Immature natural killer cell (primary cell): ENCODE measurements at regions not wholly inside any gene's neighbourhood (a gene's known extent, or its start where the extent isn't known, plus 50 kb on each side); places are given as distances from the start of the nearest gene placed in this dataset.

Experiments
- DNase-seq, 3 donors: peaks; one replicate each; pipeline ENCODE4 v3.0.0; 2022; ENCODE audit warnings: mixed read lengths in 1 of 3
- H3K27ac Mint-ChIP-seq, 6 donors: one replicate each; pipeline ENCODE4 v1.8.0; 2020; ENCODE audit warnings: mixed read lengths in 6 of 6, mild to moderate bottlenecking in 5 of 6, inconsistent platforms in 4 of 6, moderate library complexity in 3 of 6
- H3K27me3 Mint-ChIP-seq, 3 donors: one replicate each; pipeline ENCODE4 v1.8.0; 2020 to 2021; ENCODE audit warnings: low read depth in 3 of 3, mild to moderate bottlenecking in 3 of 3, mixed read lengths in 3 of 3, moderate library complexity in 3 of 3, inconsistent platforms in 1 of 3
- H3K36me3 Mint-ChIP-seq, 3 donors: one replicate each; pipeline ENCODE4 v1.8.0; 2020; ENCODE audit warnings: mixed read lengths in 3 of 3, inconsistent platforms in 2 of 3, mild to moderate bottlenecking in 2 of 3
- H3K4me1 Mint-ChIP-seq, 2 donors: one replicate each; pipeline ENCODE4 v1.8.0; 2020; ENCODE audit warnings: inconsistent platforms in 2 of 2, mild to moderate bottlenecking in 2 of 2, mixed read lengths in 2 of 2, moderate library complexity in 1 of 2
- H3K4me3 Mint-ChIP-seq, 5 donors: one replicate each; pipeline ENCODE4 v1.8.0; 2020; ENCODE audit warnings: mild to moderate bottlenecking in 5 of 5, mixed read lengths in 5 of 5, inconsistent platforms in 3 of 5, moderate library complexity in 3 of 5
- H3K9me3 Mint-ChIP-seq, 6 donors: one replicate each; pipeline ENCODE4 v1.8.0; 2020; ENCODE audit warnings: mild to moderate bottlenecking in 6 of 6, mixed read lengths in 6 of 6, inconsistent platforms in 4 of 6, moderate library complexity in 3 of 6

DNA sequence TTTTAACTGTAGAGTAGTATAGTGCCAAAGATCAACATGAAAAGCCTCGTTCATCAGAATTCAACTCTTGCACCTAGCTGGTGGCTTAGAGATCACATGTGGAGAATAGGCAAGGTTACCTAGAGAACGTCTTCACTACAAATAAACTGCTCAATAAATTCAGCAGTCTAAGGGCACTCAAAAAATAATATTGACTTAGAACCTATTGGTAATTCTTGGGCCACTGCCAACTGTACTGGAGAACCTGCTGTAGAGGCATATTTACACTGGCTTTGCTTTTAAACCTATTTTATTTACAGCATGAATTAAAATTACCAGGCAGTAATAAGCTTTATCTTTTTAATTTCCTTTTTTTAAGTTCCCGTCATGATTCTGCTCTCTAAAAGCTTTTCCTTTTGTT lies 343.7 kb downstream of the PDHA2 start:
- Mint-ChIP-seq H3K36me3 (peaks cover 0 to 1% (median 0%) of the 10 kb centered on the region in 3 donors), H3K9me3 (peaks cover 0 to 21% (median 3%) of the 10 kb centered on the region in 6 donors), H3K27me3 (no peaks in the 10 kb centered on the region), H3K4me3 (no peak overlapping the region), H3K27ac (no peak overlapping the region), H3K4me1 (peaks cover 9 to 30% of the 10 kb centered on the region in 2 donors)
- DNase-seq, result no peak

DNA sequence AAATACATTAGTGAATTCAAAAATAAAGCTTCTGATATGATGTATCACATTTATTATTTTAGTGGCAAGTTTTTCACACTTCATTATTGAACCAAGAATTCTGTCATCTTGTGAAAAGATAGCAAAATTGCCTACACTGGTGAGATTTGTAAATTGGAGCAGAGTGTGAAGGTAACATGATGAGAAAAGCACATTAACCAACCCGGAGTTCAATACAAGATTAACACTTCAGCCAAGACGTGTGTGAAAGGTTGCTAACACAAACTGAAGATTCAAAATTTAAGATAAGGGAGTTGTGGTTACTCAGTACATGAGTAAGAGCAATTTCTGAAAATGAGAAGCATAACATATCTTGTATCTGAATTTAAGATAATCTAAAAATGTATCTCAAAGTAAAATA lies 346.7 kb downstream of the PDHA2 start:
- peak in 2 of 3 donors; percentile 8 to 9 for DNase-seq
- Mint-ChIP-seq H3K27ac (peak overlapping the region in 1 of 6 donors; percentile 18), H3K9me3 (peaks cover 0 to 23% (median 10%) of the 10 kb centered on the region in 6 donors), H3K36me3 (peaks cover 0 to 3% (median 0%) of the 10 kb centered on the region in 3 donors), H3K4me1 (peaks cover 9 to 30% of the 10 kb centered on the region in 2 donors), H3K4me3 (peak overlapping the region in 2 of 5 donors; percentile 16 to 39), H3K27me3 (no peaks in the 10 kb centered on the region)

- peaks cover 0 to 3% (median 0%) of the 10 kb centered on the region in 3 donors for H3K36me3 Mint-ChIP-seq
- H3K27me3 Mint-ChIP-seq, result no peaks in the 10 kb centered on the region
Observed at GRCh38 chr4:96189761-96190160, 349.9 kb downstream of the PDHA2 start.

DNA sequence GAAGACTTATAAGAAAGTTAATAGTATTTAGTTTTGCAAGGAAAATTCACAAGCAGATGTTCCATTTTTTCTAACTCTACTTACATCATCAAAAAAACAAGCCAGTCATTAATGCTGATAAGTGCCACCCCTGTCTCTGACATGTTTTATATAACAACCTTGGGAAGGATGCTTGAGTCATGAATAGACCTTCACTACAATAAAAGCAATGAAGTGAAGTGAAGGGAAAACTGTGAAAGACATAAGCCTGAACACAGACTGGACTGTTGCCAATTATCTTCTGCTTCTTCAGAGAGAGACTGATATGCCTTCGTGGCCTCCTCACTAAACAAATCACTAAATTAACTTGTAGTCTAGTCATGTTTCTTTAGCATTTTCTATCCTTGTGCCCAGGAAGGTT lies 353.2 kb downstream of the PDHA2 start:
- peaks cover 0 to 2% (median 0%) of the 10 kb centered on the region in 3 donors for H3K27me3 Mint-ChIP-seq
- H3K27ac Mint-ChIP-seq, result no peak overlapping the region
- no peaks in the 10 kb centered on the region for H3K4me1 Mint-ChIP-seq
- H3K4me3 Mint-ChIP-seq, result no peak overlapping the region
- no peak for DNase-seq
- H3K36me3 Mint-ChIP-seq, result peaks cover 0 to 3% (median 0%) of the 10 kb centered on the region in 3 donors
- peaks cover 4 to 28% (median 7%) of the 10 kb centered on the region in 6 donors for H3K9me3 Mint-ChIP-seq

More at GRCh38 chr4:96189761-96190160, 349.9 kb downstream of the PDHA2 start:
- H3K4me3 Mint-ChIP-seq, result no peak overlapping the region
- peaks cover 9 to 28% of the 10 kb centered on the region in 2 donors for H3K4me1 Mint-ChIP-seq
- H3K27ac Mint-ChIP-seq, result no peak overlapping the region
- H3K9me3 Mint-ChIP-seq, result peaks cover 2 to 23% (median 6%) of the 10 kb centered on the region in 6 donors
- DNase-seq, result no peak

DNA sequence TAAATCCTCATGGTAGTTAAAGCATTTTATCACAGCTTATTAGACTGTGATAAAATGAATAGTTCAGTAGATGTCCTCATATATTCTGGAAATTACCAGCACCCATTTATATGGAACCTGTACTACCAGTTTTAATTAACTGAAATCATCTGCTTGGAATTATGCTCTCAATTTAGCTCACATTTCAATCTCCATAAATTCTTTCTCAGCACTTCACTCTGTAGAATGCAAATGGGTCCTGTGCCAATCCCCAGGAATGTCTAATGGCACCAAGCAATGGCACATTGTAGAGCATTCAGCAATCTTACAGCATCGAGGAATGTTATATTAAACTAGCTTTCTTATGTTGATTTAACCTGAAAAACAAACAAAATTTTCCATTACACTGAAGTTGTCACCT lies 355.1 kb downstream of the PDHA2 start:
- DNase-seq, result no peak
- peaks cover 2 to 17% (median 7%) of the 10 kb centered on the region in 6 donors for H3K9me3 Mint-ChIP-seq
- H3K27me3 Mint-ChIP-seq, result peaks cover 0 to 2% (median 0%) of the 10 kb centered on the region in 3 donors
- no peak overlapping the region for H3K27ac Mint-ChIP-seq
- no peaks in the 10 kb centered on the region for H3K4me1 Mint-ChIP-seq
- no peaks in the 10 kb centered on the region for H3K36me3 Mint-ChIP-seq
- H3K4me3 Mint-ChIP-seq, result no peak overlapping the region

DNA sequence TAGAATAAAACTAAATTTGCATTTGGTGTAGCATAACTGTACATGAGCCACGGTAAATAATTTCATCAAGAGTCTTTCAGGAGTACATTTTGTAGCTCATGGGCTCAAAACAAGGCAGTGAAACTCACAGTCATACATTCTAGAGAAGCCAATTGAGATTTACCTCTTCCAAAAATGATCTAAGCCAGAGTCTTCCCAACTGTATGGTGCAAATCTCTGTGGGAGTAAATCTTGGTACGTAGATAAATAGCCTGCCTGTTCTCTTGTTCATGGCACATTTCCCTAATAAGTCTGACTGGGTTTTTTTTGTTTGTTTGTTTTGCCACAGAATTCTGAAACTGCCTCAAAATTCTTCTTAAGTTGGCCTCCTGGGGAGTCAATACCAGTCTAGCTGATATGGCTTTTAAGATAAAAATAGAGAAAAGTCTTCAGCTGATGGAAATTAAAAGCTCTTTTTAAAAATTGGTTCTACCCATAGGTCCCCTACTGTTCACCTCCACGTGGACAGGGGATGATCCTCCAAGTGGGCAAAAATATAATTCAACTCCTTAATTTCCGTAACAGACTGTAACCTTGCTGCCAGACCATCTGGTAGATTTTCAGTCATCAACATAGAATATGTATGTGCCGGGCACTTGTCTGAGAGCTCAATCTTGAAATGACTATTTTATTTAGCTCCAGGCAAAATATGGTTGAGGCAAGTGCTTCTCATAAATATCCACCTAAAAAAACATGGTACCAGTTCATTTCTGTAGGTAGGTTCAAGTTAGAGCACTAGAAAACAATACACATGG lies 365.4 kb downstream of the PDHA2 start:
- no peak overlapping the region for H3K4me3 Mint-ChIP-seq
- no peak overlapping the region for H3K27ac Mint-ChIP-seq
- no peaks in the 10 kb centered on the region for H3K36me3 Mint-ChIP-seq
- no peaks in the 10 kb centered on the region for H3K4me1 Mint-ChIP-seq
- no peaks in the 10 kb centered on the region for H3K27me3 Mint-ChIP-seq
- H3K9me3 Mint-ChIP-seq, result peaks cover 0 to 16% (median 6%) of the 10 kb centered on the region in 6 donors
- no peak for DNase-seq

DNA sequence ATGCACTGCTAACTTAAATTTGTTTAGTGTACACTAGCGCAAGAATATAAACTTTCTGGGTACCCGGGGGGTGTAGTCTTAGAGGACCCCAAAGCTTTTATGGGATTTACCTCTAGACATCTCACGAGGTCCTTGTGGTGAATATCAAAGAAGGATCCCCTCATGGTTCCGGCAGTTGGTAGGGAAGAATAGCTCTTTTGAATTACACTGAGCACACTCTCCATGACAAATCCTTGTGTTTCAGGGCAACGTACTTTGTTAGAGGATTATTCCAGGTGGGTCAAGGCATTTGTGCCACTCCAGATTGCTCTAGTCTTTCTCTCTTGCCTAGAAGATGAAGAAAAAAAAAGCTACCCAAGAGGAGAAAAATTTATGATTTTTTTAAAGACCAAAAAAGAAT lies 387.6 kb downstream of the PDHA2 start:
- peaks cover 0 to 4% (median 4%) of the 10 kb centered on the region in 3 donors for H3K36me3 Mint-ChIP-seq
- H3K4me3 Mint-ChIP-seq, result no peak overlapping the region
- H3K4me1 Mint-ChIP-seq, result no peaks in the 10 kb centered on the region
- peaks cover 3 to 39% (median 10%) of the 10 kb centered on the region in 6 donors for H3K9me3 Mint-ChIP-seq
- H3K27ac Mint-ChIP-seq, result no peak overlapping the region
- DNase-seq, result no peak
- no peaks in the 10 kb centered on the region for H3K27me3 Mint-ChIP-seq

DNA sequence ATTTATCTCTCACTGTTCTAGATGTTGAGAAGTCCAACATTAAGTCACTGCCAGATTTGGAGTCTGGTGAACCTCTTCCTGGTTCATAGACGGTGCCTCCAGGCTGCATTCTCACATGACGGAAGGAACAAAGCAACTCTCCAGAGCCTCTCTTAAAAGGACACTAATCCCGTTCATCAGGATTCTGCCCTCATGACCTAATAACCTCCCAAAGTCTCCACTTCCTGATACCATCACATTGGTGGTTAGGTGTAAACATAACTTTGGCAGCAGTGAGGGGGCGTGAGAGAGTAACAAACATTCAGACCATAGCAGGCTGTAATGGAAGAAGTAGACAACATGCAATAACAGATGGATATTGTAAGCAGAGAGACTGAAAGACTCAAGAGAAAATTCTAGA lies 388.6 kb downstream of the PDHA2 start:
- Mint-ChIP-seq H3K27ac (no peak overlapping the region), H3K9me3 (peaks cover 3 to 35% (median 9%) of the 10 kb centered on the region in 6 donors), H3K4me3 (no peak overlapping the region), H3K27me3 (no peaks in the 10 kb centered on the region), H3K36me3 (peaks cover 0 to 2% (median 2%) of the 10 kb centered on the region in 3 donors), H3K4me1 (no peaks in the 10 kb centered on the region)
- DNase-seq, result no peak

DNA sequence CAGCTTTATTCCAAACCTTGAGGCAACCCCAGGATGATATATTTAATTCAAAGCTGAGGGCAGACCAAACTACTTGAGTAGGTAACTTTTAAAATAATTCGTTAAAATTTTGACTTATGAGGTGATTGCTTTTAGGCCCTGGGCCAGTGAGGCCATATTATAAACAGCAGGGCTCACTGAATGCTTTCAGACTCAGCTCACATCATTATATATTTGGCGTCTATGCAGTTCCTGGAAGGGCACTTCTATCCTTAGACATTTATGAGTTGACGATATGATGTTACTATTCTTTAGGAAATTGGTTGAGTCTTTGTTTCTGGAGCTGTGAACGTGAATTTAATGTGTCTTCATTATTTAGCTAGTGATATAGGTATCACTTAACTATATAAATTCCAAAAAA lies 400.1 kb downstream of the PDHA2 start:
- Mint-ChIP-seq H3K27ac (no peak overlapping the region), H3K9me3 (peaks cover 2 to 33% (median 11%) of the 10 kb centered on the region in 6 donors), H3K36me3 (no peaks in the 10 kb centered on the region), H3K4me1 (no peaks in the 10 kb centered on the region), H3K4me3 (no peak overlapping the region), H3K27me3 (peaks cover 0 to 1% (median 0%) of the 10 kb centered on the region in 3 donors)
- DNase-seq, result no peak

GRCh38 chr4:96241819-96242218 lies 401.9 kb downstream of the PDHA2 start:
- Mint-ChIP-seq H3K27me3 (no peaks in the 10 kb centered on the region), H3K27ac (no peak overlapping the region), H3K4me1 (no peaks in the 10 kb centered on the region), H3K9me3 (peaks cover 2 to 21% (median 8%) of the 10 kb centered on the region in 6 donors), H3K4me3 (no peak overlapping the region), H3K36me3 (no peaks in the 10 kb centered on the region)
- DNase-seq, result no peak

GRCh38 chr4:96247096-96247495 lies 407.2 kb downstream of the PDHA2 start:
- H3K36me3 Mint-ChIP-seq, result no peaks in the 10 kb centered on the region
- H3K9me3 Mint-ChIP-seq, result peaks cover 3 to 26% (median 7%) of the 10 kb centered on the region in 6 donors
- H3K27ac Mint-ChIP-seq, result no peak overlapping the region
- H3K4me3 Mint-ChIP-seq, result no peak overlapping the region
- H3K4me1 Mint-ChIP-seq, result no peaks in the 10 kb centered on the region
- H3K27me3 Mint-ChIP-seq, result peaks cover 0 to 1% (median 0%) of the 10 kb centered on the region in 3 donors
- DNase-seq, result no peak

DNA sequence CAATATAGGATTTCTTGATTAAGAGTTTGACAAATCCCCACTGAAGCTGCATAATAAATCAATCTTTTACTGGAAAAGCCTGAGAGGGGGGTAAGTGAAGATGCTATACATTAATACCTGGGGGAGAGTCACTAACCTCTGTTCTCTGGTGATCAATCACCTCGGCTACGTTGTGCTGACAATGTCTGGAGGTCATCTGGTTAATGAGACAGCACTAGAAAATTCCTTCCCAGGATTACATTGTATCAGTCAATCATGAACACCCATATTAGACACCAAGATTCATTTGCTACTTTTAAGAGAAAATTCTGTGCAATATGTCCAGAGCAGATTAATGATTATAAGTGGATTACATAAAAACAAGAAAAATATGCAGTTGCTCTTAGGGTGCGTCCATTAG lies 408.3 kb downstream of the PDHA2 start:
- H3K4me3 Mint-ChIP-seq, result no peak overlapping the region
- no peak for DNase-seq
- H3K27me3 Mint-ChIP-seq, result peaks cover 0 to 1% (median 0%) of the 10 kb centered on the region in 3 donors
- no peaks in the 10 kb centered on the region for H3K4me1 Mint-ChIP-seq
- peaks cover 4 to 23% (median 6%) of the 10 kb centered on the region in 6 donors for H3K9me3 Mint-ChIP-seq
- no peaks in the 10 kb centered on the region for H3K36me3 Mint-ChIP-seq
- no peak overlapping the region for H3K27ac Mint-ChIP-seq

DNA sequence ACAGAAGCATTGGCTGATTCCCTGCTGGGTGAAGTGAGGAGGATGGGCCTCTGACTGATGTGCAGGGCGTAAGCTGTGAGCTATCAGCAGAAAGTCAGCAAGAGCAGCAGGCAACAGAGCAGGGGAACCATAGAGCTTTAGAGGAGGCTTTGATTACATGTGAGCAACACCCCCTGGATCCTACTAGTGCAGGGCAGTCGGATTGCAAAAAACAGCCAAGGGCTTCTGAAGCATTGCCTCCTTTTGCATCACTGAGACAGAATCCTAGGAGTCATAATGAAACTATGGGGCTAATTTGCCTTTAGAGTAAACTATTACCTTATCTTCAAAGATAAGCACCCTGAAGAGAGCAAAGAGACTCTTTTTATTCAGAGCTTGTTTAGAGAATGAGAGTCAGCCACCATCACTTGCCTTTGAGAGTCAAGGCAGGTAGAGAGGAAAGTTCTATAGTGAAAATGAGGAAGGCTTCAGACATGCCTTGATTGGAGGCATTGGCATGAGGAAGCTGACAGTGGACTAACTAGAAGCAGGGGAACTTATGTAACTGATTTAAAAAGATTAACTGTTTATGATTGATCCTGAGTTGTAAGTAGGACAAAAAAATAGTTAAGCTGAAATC lies 420.3 kb downstream of the PDHA2 start:
- Mint-ChIP-seq H3K4me3 (no peak overlapping the region), H3K9me3 (peaks cover 0 to 5% (median 3%) of the 10 kb centered on the region in 6 donors), H3K27ac (no peak overlapping the region), H3K4me1 (peaks cover 0 to 6% of the 10 kb centered on the region in 2 donors), H3K36me3 (peaks cover 0 to 4% (median 0%) of the 10 kb centered on the region in 3 donors), H3K27me3 (peaks cover 0 to 1% (median 0%) of the 10 kb centered on the region in 3 donors)
- DNase-seq, result no peak

DNA sequence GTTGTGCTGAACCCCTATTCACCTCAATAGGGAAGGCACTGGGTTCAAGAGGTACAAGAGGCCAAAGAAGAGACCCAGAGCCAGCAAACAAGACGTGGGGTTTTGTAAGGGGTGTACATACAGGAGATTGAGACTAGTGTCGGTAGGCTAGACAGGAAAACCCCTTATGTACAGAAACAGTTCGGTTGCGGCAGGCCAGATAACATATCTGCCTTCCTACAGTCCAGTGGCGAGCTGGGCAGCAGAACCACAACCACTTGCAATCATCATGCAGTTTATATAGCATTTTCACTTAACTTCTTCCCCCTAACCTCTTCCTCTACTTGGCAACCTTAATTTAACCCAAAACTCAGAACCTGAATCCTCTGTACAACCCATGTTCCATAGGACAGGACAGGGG lies 422.2 kb downstream of the PDHA2 start:
- peaks cover 0 to 6% of the 10 kb centered on the region in 2 donors for H3K4me1 Mint-ChIP-seq
- H3K27me3 Mint-ChIP-seq, result no peaks in the 10 kb centered on the region
- H3K27ac Mint-ChIP-seq, result no peak overlapping the region
- no peak overlapping the region for H3K4me3 Mint-ChIP-seq
- DNase-seq, result no peak
- peaks cover 0 to 8% (median 3%) of the 10 kb centered on the region in 6 donors for H3K9me3 Mint-ChIP-seq
- H3K36me3 Mint-ChIP-seq, result peaks cover 0 to 4% (median 0%) of the 10 kb centered on the region in 3 donors
